Testis (tissue), 2 donors: ENCODE measurements at regions not wholly inside any gene's neighbourhood (a gene's known extent, or its start where the extent isn't known, plus 50 kb on each side); places are given as distances from the start of the nearest gene placed in this dataset.
"Not testable (repeated sequence)": the region's sequence is repeated elsewhere in the genome, so short reads cannot be mapped to it uniquely, and the experiment has no call there.

Source experiments
- CTCF ChIP-seq, 3 experiments: fragments of 450-650 bp in 2 of 3; fragments of 200-600 bp in 1 of 3; sonication (generic) in 1 of 3; IDR thresholded peaks; one replicate each; pipeline ENCODE4 v1.5.1; 2016 to 2019; ENCODE audit warnings: antibody characterized with exemption in 3 of 3, mild to moderate bottlenecking in 2 of 3, moderate library complexity in 1 of 3
- POLR2A ChIP-seq: fragments of 450-650 bp; IDR thresholded peaks from one replicate; pipeline ENCODE4 v1.6.1; 2017; ENCODE audit warnings: antibody characterized with exemption, mild to moderate bottlenecking, moderate library complexity

GRCh38 chr9:40915660-40916398 is 212.7 kb downstream of the FOXD4L6 start:
- not testable (repeated sequence) for TF ChIP-seq CTCF (IDR thresholded peaks at IDR 0.05); POLR2A
